ENCODE measurements at regions not wholly inside any gene's neighbourhood (a gene's known extent, or its start where the extent isn't known, plus 50 kb on each side); places are given as distances from the start of the nearest gene placed in this dataset.
A peak's percentile ranks its signal among the peaks of the same experiment; 100 is the strongest.
"Not testable (repeated sequence)": the region's sequence is repeated elsewhere in the genome, so short reads cannot be mapped to it uniquely, and the experiment has no call there.

DNA sequence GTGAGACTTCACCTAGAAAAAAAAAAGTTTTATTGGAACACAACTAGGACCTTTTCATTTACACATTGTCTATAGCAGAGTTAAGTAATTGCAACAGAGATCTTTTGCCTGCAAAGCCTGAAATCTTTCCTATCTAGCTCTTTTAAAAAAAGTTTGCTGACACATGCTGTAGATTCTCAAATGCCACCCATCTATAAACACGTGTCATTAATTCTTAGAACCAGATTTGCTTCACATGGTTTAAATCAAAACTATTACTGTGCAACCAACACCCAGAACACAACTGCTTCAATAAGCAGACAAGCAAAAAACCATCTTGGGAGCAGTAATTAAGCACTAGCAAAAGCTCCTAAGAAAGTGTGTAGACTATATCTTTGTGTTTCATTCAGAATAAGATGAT is 55.0 kb downstream of the OXSM start:
- TF ChIP-seq, protein P1, sequence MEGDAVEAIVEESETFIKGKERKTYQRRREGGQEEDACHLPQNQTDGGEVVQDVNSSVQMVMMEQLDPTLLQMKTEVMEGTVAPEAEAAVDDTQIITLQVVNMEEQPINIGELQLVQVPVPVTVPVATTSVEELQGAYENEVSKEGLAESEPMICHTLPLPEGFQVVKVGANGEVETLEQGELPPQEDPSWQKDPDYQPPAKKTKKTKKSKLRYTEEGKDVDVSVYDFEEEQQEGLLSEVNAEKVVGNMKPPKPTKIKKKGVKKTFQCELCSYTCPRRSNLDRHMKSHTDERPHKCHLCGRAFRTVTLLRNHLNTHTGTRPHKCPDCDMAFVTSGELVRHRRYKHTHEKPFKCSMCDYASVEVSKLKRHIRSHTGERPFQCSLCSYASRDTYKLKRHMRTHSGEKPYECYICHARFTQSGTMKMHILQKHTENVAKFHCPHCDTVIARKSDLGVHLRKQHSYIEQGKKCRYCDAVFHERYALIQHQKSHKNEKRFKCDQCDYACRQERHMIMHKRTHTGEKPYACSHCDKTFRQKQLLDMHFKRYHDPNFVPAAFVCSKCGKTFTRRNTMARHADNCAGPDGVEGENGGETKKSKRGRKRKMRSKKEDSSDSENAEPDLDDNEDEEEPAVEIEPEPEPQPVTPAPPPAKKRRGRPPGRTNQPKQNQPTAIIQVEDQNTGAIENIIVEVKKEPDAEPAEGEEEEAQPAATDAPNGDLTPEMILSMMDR (conservative IDR thresholded peaks at IDR 0.05) = no peak
- Mint-ChIP-seq H3K27me3 (no peaks in the 10 kb centered on the region), H3K9me3 (no peaks in the 10 kb centered on the region), H3K27ac (no peak overlapping the region), H3K4me3 (no peak overlapping the region), H3K4me1 (ENCODE audit: unreplicated experiment) (no peaks in the 10 kb centered on the region), H3K36me3 (no peaks in the 10 kb centered on the region)
- DNase-seq (ENCODE audit: extremely low spot score, unreplicated experiment) = no peak

DNA sequence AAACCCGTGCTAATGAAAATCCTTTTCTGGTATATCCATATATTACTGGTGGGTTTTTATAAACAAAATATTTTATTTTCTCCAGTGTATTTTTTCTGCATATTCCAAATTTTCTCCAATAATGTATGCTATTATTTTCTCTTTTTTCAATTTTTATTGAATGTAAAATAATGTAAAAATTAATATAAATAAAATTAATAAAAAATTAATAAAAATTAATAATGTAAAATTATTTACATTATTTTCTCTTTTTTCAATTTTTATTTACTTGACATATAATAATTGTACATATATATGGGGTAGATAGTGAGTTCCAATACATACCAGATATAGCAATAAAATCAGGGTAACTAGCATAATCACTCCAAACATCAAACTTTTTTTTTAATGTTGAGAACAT is 56.4 kb downstream of the OXSM start:
- no peaks in the 10 kb centered on the region for H3K9me3 Mint-ChIP-seq
- no peak for DNase-seq (ENCODE audit: extremely low spot score, unreplicated experiment)
- no peaks in the 10 kb centered on the region for H3K27me3 Mint-ChIP-seq
- no peaks in the 10 kb centered on the region for H3K36me3 Mint-ChIP-seq
- no peak overlapping the region for H3K4me3 Mint-ChIP-seq
- H3K4me1 Mint-ChIP-seq (ENCODE audit: unreplicated experiment) = no peaks in the 10 kb centered on the region
- TF ChIP-seq, protein P1 (conservative IDR thresholded peaks at IDR 0.05) = no peak
- no peak overlapping the region for H3K27ac Mint-ChIP-seq

DNA sequence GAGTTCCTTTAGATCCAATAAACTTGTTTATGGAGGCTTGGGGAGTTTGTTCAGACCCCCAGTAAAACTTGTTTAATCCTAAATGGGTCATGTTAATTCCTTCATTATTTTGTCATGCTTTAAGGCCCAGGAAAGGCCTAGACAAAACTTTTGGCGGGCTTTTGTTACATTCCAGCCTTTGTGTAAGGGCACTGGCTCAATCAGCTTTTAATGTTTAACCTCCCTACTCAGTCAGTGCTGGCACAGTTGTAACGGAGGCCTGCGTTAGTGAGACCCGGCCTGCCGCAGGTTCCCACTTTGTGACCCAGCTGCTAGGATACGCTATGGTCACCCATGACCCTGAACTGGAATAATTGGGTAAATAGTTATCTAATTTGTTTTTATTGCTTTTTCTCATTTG is 59.2 kb downstream of the OXSM start:
- H3K27me3 Mint-ChIP-seq = no peaks in the 10 kb centered on the region
- H3K4me3 Mint-ChIP-seq = no peak overlapping the region
- H3K36me3 Mint-ChIP-seq = no peaks in the 10 kb centered on the region
- no peaks in the 10 kb centered on the region for H3K4me1 Mint-ChIP-seq (ENCODE audit: unreplicated experiment)
- no peak for DNase-seq (ENCODE audit: extremely low spot score, unreplicated experiment)
- no peak overlapping the region for H3K27ac Mint-ChIP-seq
- H3K9me3 Mint-ChIP-seq = no peaks in the 10 kb centered on the region
- TF ChIP-seq, protein P1 (conservative IDR thresholded peaks at IDR 0.05) = no peak

DNA sequence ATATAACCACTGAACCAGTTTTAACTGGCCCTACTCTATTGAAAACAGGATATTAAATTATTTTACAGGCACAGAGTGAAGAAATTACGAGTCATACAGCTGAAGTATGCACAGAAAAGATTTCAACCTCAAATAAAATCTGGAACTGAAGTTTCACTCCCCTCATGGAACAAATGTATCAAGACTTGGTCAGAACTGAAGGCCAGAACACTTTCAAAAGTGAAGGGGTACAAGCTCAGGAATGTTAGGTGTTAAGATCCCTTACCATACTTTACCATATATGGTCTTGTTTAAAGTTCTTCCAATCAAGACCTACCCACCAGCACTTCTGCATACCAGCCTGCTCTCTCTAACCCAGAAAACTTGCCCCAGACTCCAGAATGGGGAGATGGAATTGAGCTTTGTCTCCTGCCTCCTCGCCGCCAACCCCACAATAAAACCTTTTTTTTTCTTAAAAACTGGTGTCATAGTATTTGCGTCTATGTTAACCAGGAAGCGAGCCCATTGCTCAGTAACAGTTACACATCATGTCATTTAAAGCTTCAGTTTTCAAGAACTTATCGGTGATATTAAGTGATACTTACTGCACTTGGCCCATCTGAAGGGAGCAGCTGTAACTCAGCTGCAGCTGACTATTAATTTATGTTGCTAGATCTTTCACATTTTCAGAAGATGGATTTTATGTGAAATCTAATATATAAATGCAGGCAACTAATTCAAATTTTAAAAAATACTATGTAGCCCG is 59.9 kb downstream of the OXSM start:
- Mint-ChIP-seq H3K36me3 (no peaks in the 10 kb centered on the region), H3K27ac (no peak overlapping the region), H3K4me1 (ENCODE audit: unreplicated experiment) (no peaks in the 10 kb centered on the region), H3K4me3 (no peak overlapping the region), H3K27me3 (no peaks in the 10 kb centered on the region), H3K9me3 (no peaks in the 10 kb centered on the region)
- no peak for DNase-seq (ENCODE audit: extremely low spot score, unreplicated experiment)
- TF ChIP-seq, protein P1 (conservative IDR thresholded peaks at IDR 0.05) = no peak

DNA sequence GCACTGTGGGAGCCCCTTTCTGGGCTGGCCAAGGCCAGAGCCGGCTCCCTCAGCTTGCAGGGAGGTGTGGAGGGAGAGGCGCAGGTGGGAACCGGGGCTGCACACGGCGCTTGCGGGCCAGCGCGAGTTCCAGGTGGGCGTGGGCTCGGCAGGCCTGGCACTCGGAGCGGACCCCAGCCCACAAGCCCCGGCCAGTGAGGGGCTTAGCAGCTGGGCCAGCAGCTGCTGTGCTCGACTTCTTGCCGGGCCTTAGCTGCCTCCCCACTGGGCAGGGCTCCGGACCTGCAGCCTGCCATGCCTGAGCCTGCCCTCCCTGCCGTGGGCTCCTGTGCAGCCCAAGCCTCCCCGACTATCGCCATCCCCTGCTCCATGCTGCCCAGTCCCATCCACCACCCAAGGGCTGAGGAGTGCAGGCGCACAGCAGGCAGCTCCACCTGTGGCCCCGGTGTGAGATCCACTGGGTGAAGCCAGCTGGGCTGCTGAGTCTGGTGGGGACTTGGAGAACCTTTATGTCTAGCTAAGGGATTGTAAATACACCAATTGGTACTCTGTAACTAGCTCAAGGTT is 61.9 kb downstream of the OXSM start:
- DNase-seq (ENCODE audit: extremely low spot score, unreplicated experiment); H3K9me3 Mint-ChIP-seq; H3K27me3 Mint-ChIP-seq; H3K36me3 Mint-ChIP-seq; H3K27ac Mint-ChIP-seq; H3K4me3 Mint-ChIP-seq: not testable (repeated sequence)
- peaks cover 10% of the 10 kb centered on the region for H3K4me1 Mint-ChIP-seq (ENCODE audit: unreplicated experiment)

DNA sequence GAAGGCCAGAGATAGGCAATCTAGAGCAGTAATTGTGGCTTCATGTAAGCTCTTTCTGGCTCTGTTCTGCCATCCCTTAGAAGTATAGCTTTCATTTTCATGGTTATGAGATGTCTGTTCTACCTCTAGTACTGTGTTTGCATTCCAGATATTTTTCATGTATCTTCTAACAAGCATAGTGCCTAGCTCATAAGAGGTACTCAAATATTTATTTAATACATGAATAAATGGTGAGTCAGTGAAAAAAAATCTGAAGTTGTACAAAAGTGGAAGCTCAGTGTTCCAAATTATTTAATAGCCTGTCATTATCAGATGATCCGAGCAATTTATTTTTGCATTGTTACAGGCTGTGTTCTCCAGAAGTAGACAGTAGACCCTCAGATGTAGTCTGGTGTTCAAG is 64.3 kb downstream of the OXSM start:
- DNase-seq (ENCODE audit: extremely low spot score, unreplicated experiment) = no peak
- H3K27me3 Mint-ChIP-seq = no peaks in the 10 kb centered on the region
- H3K4me1 Mint-ChIP-seq (ENCODE audit: unreplicated experiment) = peaks cover 10% of the 10 kb centered on the region
- H3K27ac Mint-ChIP-seq = peak overlapping the region; percentile 19
- TF ChIP-seq, protein P1 (conservative IDR thresholded peaks at IDR 0.05) = no peak
- H3K36me3 Mint-ChIP-seq = no peaks in the 10 kb centered on the region
- H3K9me3 Mint-ChIP-seq = peaks cover 3% of the 10 kb centered on the region
- H3K4me3 Mint-ChIP-seq = no peak overlapping the region

Measured in type B pancreatic cell (in vitro differentiated cells).